GM18517 (cell line): ENCODE measurements at regions not wholly inside any gene's neighbourhood (a gene's known extent, or its start where the extent isn't known, plus 50 kb on each side); places are given as distances from the start of the nearest gene placed in this dataset.
"Not testable (repeated sequence)": the region's sequence is repeated elsewhere in the genome, so short reads cannot be mapped to it uniquely, and the experiment has no call there.

Source experiments
- ATAC-seq: cut with Tn5 transposase; IDR thresholded peaks from one replicate; pipeline ENCODE4 v1.9.1; 2021; ENCODE audit warnings: mild to moderate bottlenecking, moderate library complexity; ENCODE audit not compliant: unreplicated experiment

- no peak for ATAC-seq
These were observed 122.0 kb upstream of the APCDD1 start for GRCh38 chr18:10332452-10332851.

- no peak for ATAC-seq
These were observed 117.6 kb upstream of the APCDD1 start for GRCh38 chr18:10336749-10337350.

GRCh38 chr18:10340821-10341220 lies 113.6 kb upstream of the APCDD1 start:
- ATAC-seq: no peak

GRCh38 chr18:10343778-10344177 lies 110.7 kb upstream of the APCDD1 start:
- ATAC-seq: no peak

GRCh38 chr18:10346749-10347415 lies 107.6 kb upstream of the APCDD1 start:
- ATAC-seq: no peak

- ATAC-seq: no peak
These were observed 104.9 kb upstream of the APCDD1 start for GRCh38 chr18:10349561-10349960.

GRCh38 chr18:10350661-10351060 lies 103.8 kb upstream of the APCDD1 start:
- ATAC-seq: no peak

- ATAC-seq: no peak
These were observed 103.1 kb upstream of the APCDD1 start for GRCh38 chr18:10351219-10351818.

- no peak for ATAC-seq
These were observed 102.6 kb upstream of the APCDD1 start for GRCh38 chr18:10351858-10352257.

GRCh38 chr18:10352671-10353070 lies 101.8 kb upstream of the APCDD1 start:
- no peak for ATAC-seq

- ATAC-seq: no peak
These were observed 100.6 kb upstream of the APCDD1 start for GRCh38 chr18:10353791-10354190.

- no peak for ATAC-seq
These were observed 100.1 kb upstream of the APCDD1 start for GRCh38 chr18:10354241-10354811.

- no peak for ATAC-seq
These were observed 99.5 kb upstream of the APCDD1 start for GRCh38 chr18:10354890-10355289.

- not testable (repeated sequence) for ATAC-seq
These were observed 97.4 kb upstream of the APCDD1 start for GRCh38 chr18:10356999-10357398.

- ATAC-seq: no peak
These were observed 92.8 kb upstream of the APCDD1 start for GRCh38 chr18:10361660-10362059.

- ATAC-seq: no peak
These were observed 89.4 kb upstream of the APCDD1 start for GRCh38 chr18:10365021-10365500.

- ATAC-seq: no peak
These were observed 88.5 kb upstream of the APCDD1 start for GRCh38 chr18:10365901-10366300.

- ATAC-seq: no peak
These were observed 86.6 kb upstream of the APCDD1 start for GRCh38 chr18:10367836-10368235.

GRCh38 chr18:10368456-10369453 lies 85.7 kb upstream of the APCDD1 start:
- ATAC-seq: no peak

- no peak for ATAC-seq
These were observed 83.7 kb upstream of the APCDD1 start for GRCh38 chr18:10370716-10371115.

- ATAC-seq: no peak
These were observed 83.3 kb upstream of the APCDD1 start for GRCh38 chr18:10371165-10371564.
